ENCODE measurements at regions not wholly inside any gene's neighbourhood (a gene's known extent, or its start where the extent isn't known, plus 50 kb on each side); places are given as distances from the start of the nearest gene placed in this dataset.

GRCh38 chr11:43177975-43178374 lies 133.8 kb upstream of the API5 start:
- no peak overlapping the region for H2AFZ ChIP-seq (ENCODE audit: low read length)
- no peaks in the 10 kb centered on the region for H4K20me1 ChIP-seq (ENCODE audit: insufficient read depth, low read length)
- H3K27ac ChIP-seq (ENCODE audit: extremely low read length, insufficient read depth, low read length), result no peak overlapping the region
- H3K4me2 ChIP-seq (ENCODE audit: low read depth, low read length), result no peak overlapping the region
- 2% methylated on average over 3 of the region's 3 CpGs for WGBS (ENCODE audit: low lambda C conversion rate)
- no peak overlapping the region for H3K9ac ChIP-seq (ENCODE audit: insufficient read depth, low read depth, low read length)
- FAIRE-seq (no peak), ATAC-seq (no peak), DNase-seq (ENCODE audit: low spot score) (no peak)
- no TSS peak for BruUV-seq (replicated peaks)
- H3K36me3 ChIP-seq (replicated peaks in 1 of 2; ENCODE audit: control insufficient read depth in 1 of 2, insufficient read depth in 2 of 2, low read length in 2 of 2), result no peaks in the 10 kb centered on the region
- ChIA-PET POLR2A (no interaction called here), CTCF (ENCODE audit: low intra/inter-chr PET ratio, low total read pairs) (no interaction called here)
- no peaks in the 10 kb centered on the region for H3K9me3 ChIP-seq (ENCODE audit: low read length)
- intact Hi-C loops (cut with micrococcal nuclease; ENCODE audit: unreplicated experiment), result no loop called here
- no peaks in the 10 kb centered on the region for H3K79me2 ChIP-seq (ENCODE audit: insufficient read depth, low read length)
- no peaks in the 10 kb centered on the region for H3K4me1 ChIP-seq (ENCODE audit: insufficient read depth, low read length)
- in situ Hi-C loops (cut with HindIII; ENCODE audit: extremely low pct_ligation_motif_present, low pct_unique_long_range_greater_than_20kb), result no loop called here
- no peak for TF ChIP-seq NFE2L1 (CRISPR knock-in tag; IDR thresholded peaks at IDR 0.05; ENCODE audit: borderline replicate concordance)
- TF ChIP-seq ZBTB4 (CRISPR knock-in tag; IDR thresholded peaks at IDR 0.05; ENCODE audit: borderline replicate concordance), result no peak
- no peak for TF ChIP-seq ZBTB44 (CRISPR knock-in tag; IDR thresholded peaks at IDR 0.05)
- TF ChIP-seq XRCC5 (optimal IDR thresholded peaks at IDR 0.05; ENCODE audit: low read length), result no peak
- no peak for TF ChIP-seq TAF15 (IDR thresholded peaks at IDR 0.05; ENCODE audit: low read depth, low read length, poor library complexity, severe bottlenecking)
- no peak for TF ChIP-seq FOXA3 (CRISPR knock-in tag; IDR thresholded peaks at IDR 0.05)
- TF ChIP-seq ZNF12 (CRISPR knock-in tag; IDR thresholded peaks at IDR 0.05), result no peak
- TF ChIP-seq MLLT10 (CRISPR knock-in tag; IDR thresholded peaks at IDR 0.05), result no peak
- no peak for TF ChIP-seq ZBTB10 (CRISPR knock-in tag; IDR thresholded peaks at IDR 0.05; ENCODE audit: borderline replicate concordance)
- TF ChIP-seq FOXP1 (IDR thresholded peaks at IDR 0.05), result no peak
- no peak for TF ChIP-seq FOXP1 (CRISPR knock-in tag; IDR thresholded peaks at IDR 0.05)
- TF ChIP-seq CC2D1A (CRISPR knock-in tag; IDR thresholded peaks at IDR 0.05), result no peak
- no peak for TF ChIP-seq TOE1 (CRISPR knock-in tag; IDR thresholded peaks at IDR 0.05)
- no peak for TF ChIP-seq ZNF10 (CRISPR knock-in tag; IDR thresholded peaks at IDR 0.05; ENCODE audit: borderline replicate concordance, low read depth)
- TF ChIP-seq CCAR2 (optimal IDR thresholded peaks at IDR 0.05; ENCODE audit: low read depth, low read length), result no peak
- no peak for TF ChIP-seq ZSCAN21 (CRISPR knock-in tag; IDR thresholded peaks at IDR 0.05; ENCODE audit: borderline replicate concordance)
- H3K4me3 ChIP-seq (replicated peaks in 1 of 3; ENCODE audit: insufficient read depth in 1 of 3, low read depth in 2 of 3, low read length in 3 of 3), result no peak overlapping the region
- no peaks in the 10 kb centered on the region for H3K27me3 ChIP-seq (ENCODE audit: control insufficient read depth in 1 of 2, insufficient read depth in 2 of 2, low read length in 2 of 2)
